Lower lobe of right lung (tissue), 2 donors: ENCODE measurements at regions not wholly inside any gene's neighbourhood (a gene's known extent, or its start where the extent isn't known, plus 50 kb on each side); places are given as distances from the start of the nearest gene placed in this dataset.
A peak's percentile ranks its signal among the peaks of the same experiment; 100 is the strongest.

ENCODE experiments used
- ATAC-seq, 2 donors: fragments of 200-7000 bp; cut with Tn5 transposase; one replicate each; pipeline ENCODE4 v1.9.1; 2020 to 2022; ENCODE audit warnings: mild to moderate bottlenecking in 2 of 2, moderate library complexity in 2 of 2
- DNase-seq: peaks from one replicate; pipeline ENCODE4 v3.0.0-alpha.2; 2020
- H3K27ac ChIP-seq: fragments of 200-600 bp; one replicate; pipeline ENCODE4 v1.8.0; 2022
- H3K27me3 ChIP-seq: fragments of 200-600 bp; one replicate; pipeline ENCODE4 v1.8.0; 2022; ENCODE audit warnings: low read depth
- H3K36me3 ChIP-seq: fragments of 200-600 bp; one replicate; pipeline ENCODE4 v1.8.0; 2022; ENCODE audit warnings: mild to moderate bottlenecking
- H3K4me1 ChIP-seq: fragments of 200-600 bp; one replicate; pipeline ENCODE4 v1.8.0; 2022
- H3K4me3 ChIP-seq: fragments of 200-600 bp; one replicate; pipeline ENCODE4 v1.8.0; 2022; ENCODE audit warnings: mild to moderate bottlenecking
- H3K9me3 ChIP-seq: fragments of 200-600 bp; one replicate; pipeline ENCODE4 v1.8.0; 2022
- CTCF ChIP-seq: fragments of 200-600 bp; IDR thresholded peaks from one replicate; pipeline ENCODE4 v1.8.0; 2022; ENCODE audit warnings: antibody characterized with exemption, mild to moderate bottlenecking
- intact Hi-C: fragments of 100-400 bp; cut with DNase I; formaldehyde crosslinking; loops from one replicate; pipeline ENCODE4 v1.11.0; 2022
- donor health status: DM: no; HTN: yes; CAD: no; lungs with severe emphysema.

GRCh38 chr11:134513585-134514120, 101.6 kb upstream of the B3GAT1 start:
- ATAC-seq, result no peak
- intact Hi-C loops, result no loop called here
- peaks cover 16% of the 10 kb centered on the region for H3K27me3 ChIP-seq
- no peak overlapping the region for H3K27ac ChIP-seq
- no peak for TF ChIP-seq CTCF
- DNase-seq, result peak; percentile 23
- H3K4me3 ChIP-seq, result no peak overlapping the region
- no peaks in the 10 kb centered on the region for H3K9me3 ChIP-seq
- H3K36me3 ChIP-seq, result no peaks in the 10 kb centered on the region
- H3K4me1 ChIP-seq, result no peaks in the 10 kb centered on the region

- H3K27ac ChIP-seq, result no peak overlapping the region
- H3K4me1 ChIP-seq, result no peaks in the 10 kb centered on the region
- H3K4me3 ChIP-seq, result no peak overlapping the region
- H3K36me3 ChIP-seq, result no peaks in the 10 kb centered on the region
- intact Hi-C loops, result no loop called here
- ATAC-seq (no peak), DNase-seq (peak; percentile 39)
- H3K27me3 ChIP-seq, result peaks cover 16% of the 10 kb centered on the region
- H3K9me3 ChIP-seq, result no peaks in the 10 kb centered on the region
- no peak for TF ChIP-seq CTCF
Observed at GRCh38 chr11:134512571-134513538, 100.8 kb upstream of the B3GAT1 start.

GRCh38 chr11:134512061-134512460, 100.0 kb upstream of the B3GAT1 start:
- TF ChIP-seq CTCF, result no peak
- H3K4me1 ChIP-seq, result no peaks in the 10 kb centered on the region
- peaks cover 16% of the 10 kb centered on the region for H3K27me3 ChIP-seq
- no peak for DNase-seq
- no peaks in the 10 kb centered on the region for H3K9me3 ChIP-seq
- no peak for ATAC-seq
- intact Hi-C loops, result no loop called here
- no peak overlapping the region for H3K4me3 ChIP-seq
- H3K36me3 ChIP-seq, result no peaks in the 10 kb centered on the region
- H3K27ac ChIP-seq, result no peak overlapping the region

GRCh38 chr11:134511255-134511654, 99.2 kb upstream of the B3GAT1 start:
- Histone ChIP-seq H3K27me3 (peaks cover 16% of the 10 kb centered on the region), H3K36me3 (no peaks in the 10 kb centered on the region), H3K9me3 (no peaks in the 10 kb centered on the region), H3K4me3 (no peak overlapping the region), H3K27ac (no peak overlapping the region), H3K4me1 (no peaks in the 10 kb centered on the region)
- ATAC-seq (no peak), DNase-seq (no peak)
- TF ChIP-seq CTCF, result no peak
- intact Hi-C loops, result no loop called here

GRCh38 chr11:134510233-134511040, 98.4 kb upstream of the B3GAT1 start:
- Histone ChIP-seq H3K27me3 (peaks cover 16% of the 10 kb centered on the region), H3K4me1 (no peaks in the 10 kb centered on the region), H3K4me3 (no peak overlapping the region), H3K36me3 (no peaks in the 10 kb centered on the region), H3K27ac (no peak overlapping the region), H3K9me3 (no peaks in the 10 kb centered on the region)
- intact Hi-C loops, result no loop called here
- DNase-seq, result peak; percentile 34
- no peak for ATAC-seq
- TF ChIP-seq CTCF, result no peak
